Stomach (tissue), 4 donors: ENCODE measurements at regions not wholly inside any gene's neighbourhood (a gene's known extent, or its start where the extent isn't known, plus 50 kb on each side); places are given as distances from the start of the nearest gene placed in this dataset.

Source experiments
- EP300 ChIP-seq: sonication (generic); formaldehyde crosslinking; IDR thresholded peaks from one replicate; pipeline ENCODE4 v1.6.1; 2017; ENCODE audit warnings: antibody characterized with exemption
- POLR2A ChIP-seq, 4 donors: fragments of 450-650 bp; IDR thresholded peaks; one replicate each; pipeline ENCODE4 v1.6.1; 2016; ENCODE audit warnings: antibody characterized with exemption in 4 of 4, control low read depth in 2 of 4, mild to moderate bottlenecking in 1 of 4, moderate library complexity in 1 of 4
- POLR2AphosphoS5 ChIP-seq, 3 donors: sonication (generic); formaldehyde crosslinking; IDR thresholded peaks; one replicate each; pipeline ENCODE4 v1.6.1; 2016; ENCODE audit warnings: antibody characterized with exemption in 3 of 3
- TF ChIP-seq, protein P1 (sequence below), 7 experiments: fragments of 450-650 bp in 4 of 7; fragments of 200-600 bp in 3 of 7; sonication (generic) in 3 of 7; IDR thresholded peaks; one replicate each; pipeline ENCODE4 v1.5.1; 2016 to 2019; ENCODE audit warnings: antibody characterized with exemption in 7 of 7, control low read depth in 2 of 7, mild to moderate bottlenecking in 1 of 7

DNA sequence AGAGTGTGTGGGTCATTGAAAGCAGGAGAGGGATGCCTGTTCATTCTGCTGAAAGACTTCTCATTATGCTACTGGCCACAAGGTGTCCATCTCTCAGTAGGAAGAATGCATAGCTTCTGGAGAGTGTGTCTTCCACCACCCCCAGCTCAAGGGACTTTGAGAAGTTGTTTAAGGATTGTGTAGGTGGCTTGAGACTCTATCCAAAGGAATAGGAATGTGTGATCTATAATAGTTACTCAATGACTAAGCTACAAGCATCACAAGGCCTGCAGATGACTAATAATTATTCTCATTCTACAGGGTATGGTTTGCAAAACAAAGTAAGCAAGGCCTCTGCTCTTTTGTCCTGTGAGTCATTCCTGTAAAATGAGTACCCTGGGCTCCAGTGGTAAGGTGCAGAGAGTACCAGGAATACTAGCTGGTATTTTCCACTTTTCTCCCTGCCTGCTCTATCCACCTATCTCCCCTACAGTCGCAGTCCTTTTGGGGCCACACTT lies 279.8 kb upstream of the BOD1L1 start:
- TF ChIP-seq, protein P1, sequence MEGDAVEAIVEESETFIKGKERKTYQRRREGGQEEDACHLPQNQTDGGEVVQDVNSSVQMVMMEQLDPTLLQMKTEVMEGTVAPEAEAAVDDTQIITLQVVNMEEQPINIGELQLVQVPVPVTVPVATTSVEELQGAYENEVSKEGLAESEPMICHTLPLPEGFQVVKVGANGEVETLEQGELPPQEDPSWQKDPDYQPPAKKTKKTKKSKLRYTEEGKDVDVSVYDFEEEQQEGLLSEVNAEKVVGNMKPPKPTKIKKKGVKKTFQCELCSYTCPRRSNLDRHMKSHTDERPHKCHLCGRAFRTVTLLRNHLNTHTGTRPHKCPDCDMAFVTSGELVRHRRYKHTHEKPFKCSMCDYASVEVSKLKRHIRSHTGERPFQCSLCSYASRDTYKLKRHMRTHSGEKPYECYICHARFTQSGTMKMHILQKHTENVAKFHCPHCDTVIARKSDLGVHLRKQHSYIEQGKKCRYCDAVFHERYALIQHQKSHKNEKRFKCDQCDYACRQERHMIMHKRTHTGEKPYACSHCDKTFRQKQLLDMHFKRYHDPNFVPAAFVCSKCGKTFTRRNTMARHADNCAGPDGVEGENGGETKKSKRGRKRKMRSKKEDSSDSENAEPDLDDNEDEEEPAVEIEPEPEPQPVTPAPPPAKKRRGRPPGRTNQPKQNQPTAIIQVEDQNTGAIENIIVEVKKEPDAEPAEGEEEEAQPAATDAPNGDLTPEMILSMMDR (IDR thresholded peaks at IDR 0.05) = no peak
- TF ChIP-seq POLR2A (IDR thresholded peaks at IDR 0.05) (no peak), EP300 (no peak), POLR2AphosphoS5 (IDR thresholded peaks at IDR 0.05) (peak in 1 of 3 donors; percentile 19)
